ENCODE measurements at regions not wholly inside any gene's neighbourhood (a gene's known extent, or its start where the extent isn't known, plus 50 kb on each side); places are given as distances from the start of the nearest gene placed in this dataset.

- Mint-ChIP-seq H3K9me3 (ENCODE audit: unreplicated experiment) (no peaks in the 10 kb centered on the region), H3K27me3 (ENCODE audit: insufficient read depth, unreplicated experiment) (no peaks in the 10 kb centered on the region), H3K4me1 (ENCODE audit: insufficient read depth, unreplicated experiment) (no peaks in the 10 kb centered on the region), H3K27ac (ENCODE audit: low read depth, unreplicated experiment) (no peak overlapping the region), H3K4me3 (ENCODE audit: unreplicated experiment) (no peak overlapping the region), H3K36me3 (ENCODE audit: insufficient read depth, unreplicated experiment) (no peaks in the 10 kb centered on the region)
- DNase-seq (ENCODE audit: unreplicated experiment), result no peak
- no peak for TF ChIP-seq CTCF (IDR thresholded peaks at IDR 0.05; ENCODE audit: unreplicated experiment)
- intact Hi-C loops (cut with micrococcal nuclease), result no loop called here
- POLR2A ChIA-PET, result interaction anchor here (0.7 kb wide), 1 partner anchor 14 kb away, joined by 3 read pairs; no protein-coding TSS in a partner anchor
- CTCF ChIA-PET, result interaction anchor here (1.0 kb wide), 1 partner anchor 229 kb away, joined by 3 read pairs; no protein-coding TSS in a partner anchor
- no TSS peak for BruUV-seq (replicated peaks)
Measured at GRCh38 chr4:144518181-144518895, 127.6 kb upstream of the HHIP start.

GRCh38 chr4:144531841-144532240 lies 114.1 kb upstream of the HHIP start:
- Mint-ChIP-seq H3K4me1 (ENCODE audit: insufficient read depth, unreplicated experiment) (no peaks in the 10 kb centered on the region), H3K4me3 (ENCODE audit: unreplicated experiment) (no peak overlapping the region), H3K9me3 (ENCODE audit: unreplicated experiment) (no peaks in the 10 kb centered on the region), H3K27ac (ENCODE audit: low read depth, unreplicated experiment) (no peak overlapping the region), H3K36me3 (ENCODE audit: insufficient read depth, unreplicated experiment) (no peaks in the 10 kb centered on the region), H3K27me3 (ENCODE audit: insufficient read depth, unreplicated experiment) (no peaks in the 10 kb centered on the region)
- DNase-seq (ENCODE audit: unreplicated experiment), result peak; percentile 1
- BruUV-seq (replicated peaks), result no TSS peak
- intact Hi-C loops (cut with micrococcal nuclease), result no loop called here
- ChIA-PET POLR2A (no interaction called here), CTCF (no interaction called here)
- TF ChIP-seq CTCF (IDR thresholded peaks at IDR 0.05; ENCODE audit: unreplicated experiment), result no peak

- no peak overlapping the region for H3K4me3 Mint-ChIP-seq (ENCODE audit: unreplicated experiment)
- BruUV-seq (replicated peaks), result no TSS peak
- H3K36me3 Mint-ChIP-seq (ENCODE audit: insufficient read depth, unreplicated experiment), result no peaks in the 10 kb centered on the region
- H3K9me3 Mint-ChIP-seq (ENCODE audit: unreplicated experiment), result no peaks in the 10 kb centered on the region
- H3K27me3 Mint-ChIP-seq (ENCODE audit: insufficient read depth, unreplicated experiment), result no peaks in the 10 kb centered on the region
- TF ChIP-seq CTCF (IDR thresholded peaks at IDR 0.05; ENCODE audit: unreplicated experiment), result no peak
- no peak for DNase-seq (ENCODE audit: unreplicated experiment)
- no peaks in the 10 kb centered on the region for H3K4me1 Mint-ChIP-seq (ENCODE audit: insufficient read depth, unreplicated experiment)
- POLR2A ChIA-PET, result no interaction called here
- intact Hi-C loops (cut with micrococcal nuclease), result no loop called here
- CTCF ChIA-PET, result interaction anchor here (0.6 kb wide), 1 partner anchor 41 kb away, joined by 3 read pairs; no protein-coding TSS in a partner anchor
- no peak overlapping the region for H3K27ac Mint-ChIP-seq (ENCODE audit: low read depth, unreplicated experiment)
Measured at GRCh38 chr4:144547678-144548298, 98.2 kb upstream of the HHIP start.

GRCh38 chr4:144556636-144557035 lies 89.3 kb upstream of the HHIP start:
- intact Hi-C loops (cut with micrococcal nuclease), result loop anchor here (1.0 kb wide), 2 partner anchors 199 to 505 kb away; no protein-coding TSS in a partner anchor
- TF ChIP-seq CTCF (IDR thresholded peaks at IDR 0.05; ENCODE audit: unreplicated experiment), result no peak
- H3K27ac Mint-ChIP-seq (ENCODE audit: low read depth, unreplicated experiment), result no peak overlapping the region
- no peaks in the 10 kb centered on the region for H3K36me3 Mint-ChIP-seq (ENCODE audit: insufficient read depth, unreplicated experiment)
- no TSS peak for BruUV-seq (replicated peaks)
- no peak for DNase-seq (ENCODE audit: unreplicated experiment)
- no peaks in the 10 kb centered on the region for H3K4me1 Mint-ChIP-seq (ENCODE audit: insufficient read depth, unreplicated experiment)
- no peaks in the 10 kb centered on the region for H3K27me3 Mint-ChIP-seq (ENCODE audit: insufficient read depth, unreplicated experiment)
- ChIA-PET CTCF (interaction anchor here (0.6 kb wide), 1 partner anchor 375 kb away, joined by 3 read pairs; no protein-coding TSS in a partner anchor), POLR2A (no interaction called here)
- H3K4me3 Mint-ChIP-seq (ENCODE audit: unreplicated experiment), result no peak overlapping the region
- H3K9me3 Mint-ChIP-seq (ENCODE audit: unreplicated experiment), result no peaks in the 10 kb centered on the region
